ENCODE measurements at regions not wholly inside any gene's neighbourhood (a gene's known extent, or its start where the extent isn't known, plus 50 kb on each side); places are given as distances from the start of the nearest gene placed in this dataset.

DNA sequence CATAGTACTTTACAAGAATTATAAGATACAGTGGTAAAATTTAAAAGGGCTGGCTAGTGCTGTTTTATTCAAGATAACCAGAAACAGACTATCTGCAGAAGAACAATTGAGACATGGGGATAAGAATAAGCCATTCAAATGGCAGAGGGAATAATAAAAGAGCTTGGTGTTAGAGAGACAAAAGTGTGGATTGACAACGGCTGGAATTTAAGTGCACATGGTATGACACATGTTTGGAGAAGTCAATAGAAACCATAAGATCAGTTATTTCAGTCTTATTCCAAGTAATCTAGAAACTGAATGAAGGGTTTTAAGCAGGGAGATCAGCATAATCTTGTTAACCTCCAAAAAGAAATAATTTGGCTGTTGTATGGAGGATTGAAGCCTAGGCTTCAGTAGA, 1205.5 kb upstream of the CITED2 start:
- ATAC-seq (no peak), DNase-seq (ENCODE audit: low spot score in 2 of 2) (no peak)
- Mint-ChIP-seq H3K4me1 (peaks cover 9% of the 10 kb centered on the region), H3K9me3 (peaks cover 3% of the 10 kb centered on the region), H3K36me3 (no peaks in the 10 kb centered on the region), H3K27ac (no peak overlapping the region), H3K4me3 (no peak overlapping the region)

DNA sequence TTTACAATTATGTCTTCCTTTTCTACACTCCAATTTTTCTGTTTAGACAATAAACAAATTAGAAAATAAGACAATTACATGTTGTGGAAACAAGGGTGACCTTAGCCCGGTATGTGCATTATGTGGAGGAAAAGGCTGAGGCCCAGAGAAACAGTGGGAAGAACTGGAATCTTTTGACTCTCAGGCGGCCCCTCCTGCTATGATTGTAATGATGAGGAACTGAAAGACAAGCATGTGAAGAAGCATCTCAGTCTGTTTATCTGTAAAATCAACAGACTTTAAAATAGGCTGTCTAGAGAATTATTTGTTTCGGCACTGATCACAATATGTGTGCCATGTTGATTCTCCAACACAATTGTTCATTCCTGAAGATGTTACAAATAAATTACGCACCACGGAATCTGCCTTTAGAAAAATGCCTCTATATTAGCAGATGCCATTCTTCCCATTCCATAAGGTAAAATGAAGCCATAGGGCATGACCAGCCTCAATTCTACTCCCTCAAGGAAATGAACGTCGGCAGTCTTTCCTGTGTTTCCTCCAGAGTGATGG, 1201.6 kb upstream of the CITED2 start:
- Mint-ChIP-seq H3K36me3 (no peaks in the 10 kb centered on the region), H3K4me3 (no peak overlapping the region), H3K27ac (no peak overlapping the region)

DNA sequence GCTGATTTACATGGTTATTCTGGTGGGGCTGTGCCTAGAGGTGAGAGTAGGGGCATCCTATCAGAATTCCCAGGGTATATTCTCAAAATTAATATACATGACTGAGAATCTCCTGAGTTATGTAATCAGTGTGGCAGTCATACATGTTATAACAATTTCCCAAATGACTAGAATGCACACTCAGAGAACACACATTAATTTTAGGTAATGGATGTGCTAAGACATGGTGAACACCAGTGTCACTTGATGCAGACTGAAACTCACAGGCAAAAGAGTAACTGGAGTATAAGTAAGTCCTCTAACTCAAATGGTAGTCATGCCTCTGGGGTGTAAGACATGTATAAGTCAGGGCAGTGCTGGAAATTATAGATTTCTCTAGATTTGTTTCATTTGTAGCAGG, 1198.4 kb upstream of the CITED2 start:
- Mint-ChIP-seq H3K4me1 (no peaks in the 10 kb centered on the region), H3K36me3 (no peaks in the 10 kb centered on the region), H3K4me3 (no peak overlapping the region), H3K27ac (no peak overlapping the region), H3K9me3 (no peaks in the 10 kb centered on the region)
- peak; percentile 60 for ATAC-seq
- DNase-seq (ENCODE audit: low spot score in 2 of 2), result no peak

More for the DNA sequence above, 1201.6 kb upstream of the CITED2 start:
- ATAC-seq (no peak), DNase-seq (ENCODE audit: low spot score in 2 of 2) (no peak)
- Mint-ChIP-seq H3K9me3 (no peaks in the 10 kb centered on the region), H3K4me1 (no peaks in the 10 kb centered on the region)

DNA sequence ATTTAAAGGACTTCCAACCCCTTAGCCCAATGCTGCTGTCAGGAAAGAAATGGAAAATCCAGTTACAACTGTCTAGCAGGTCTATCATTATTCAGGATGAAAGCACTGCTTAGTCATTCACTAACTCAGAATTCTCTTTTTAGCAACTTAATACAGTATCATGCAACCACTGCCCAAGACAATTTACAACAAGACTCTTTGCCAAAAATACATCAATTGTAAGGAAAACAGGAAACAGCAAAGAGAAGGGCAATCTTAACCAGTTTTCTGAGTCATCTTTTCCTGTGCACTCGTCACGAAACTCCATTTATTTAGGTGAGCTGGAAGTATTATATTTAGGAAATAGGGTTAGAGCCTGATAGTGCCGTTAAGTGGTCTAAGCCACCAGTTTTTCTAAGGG, 1197.7 kb upstream of the CITED2 start:
- no peak for ATAC-seq
- no peak overlapping the region for H3K27ac Mint-ChIP-seq
- no peaks in the 10 kb centered on the region for H3K4me1 Mint-ChIP-seq
- H3K9me3 Mint-ChIP-seq, result no peaks in the 10 kb centered on the region
- no peaks in the 10 kb centered on the region for H3K36me3 Mint-ChIP-seq
- no peak overlapping the region for H3K4me3 Mint-ChIP-seq
- no peak for DNase-seq (ENCODE audit: low spot score in 2 of 2)

DNA sequence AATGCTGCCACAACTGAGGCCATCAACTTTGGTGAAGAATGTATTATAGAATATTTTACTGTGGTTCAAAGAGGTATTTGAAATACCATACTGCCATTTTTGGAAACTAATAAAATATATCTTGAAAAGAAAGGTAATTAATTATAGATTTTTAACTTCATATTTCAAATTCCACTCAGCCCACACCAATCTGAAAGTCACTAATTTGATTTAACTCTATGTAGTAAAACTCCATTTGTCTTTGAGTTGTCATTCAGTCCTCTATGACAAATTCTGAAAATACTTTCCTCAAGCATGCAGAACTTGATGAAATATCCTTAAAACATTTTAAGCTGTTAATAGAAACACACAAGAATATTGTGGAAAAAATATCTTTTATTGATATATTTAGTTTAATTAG, 1196.7 kb upstream of the CITED2 start:
- no peak overlapping the region for H3K27ac Mint-ChIP-seq
- ATAC-seq, result no peak
- H3K4me1 Mint-ChIP-seq, result no peaks in the 10 kb centered on the region
- no peaks in the 10 kb centered on the region for H3K9me3 Mint-ChIP-seq
- DNase-seq (ENCODE audit: low spot score in 2 of 2), result no peak
- H3K4me3 Mint-ChIP-seq, result no peak overlapping the region
- no peaks in the 10 kb centered on the region for H3K36me3 Mint-ChIP-seq

DNA sequence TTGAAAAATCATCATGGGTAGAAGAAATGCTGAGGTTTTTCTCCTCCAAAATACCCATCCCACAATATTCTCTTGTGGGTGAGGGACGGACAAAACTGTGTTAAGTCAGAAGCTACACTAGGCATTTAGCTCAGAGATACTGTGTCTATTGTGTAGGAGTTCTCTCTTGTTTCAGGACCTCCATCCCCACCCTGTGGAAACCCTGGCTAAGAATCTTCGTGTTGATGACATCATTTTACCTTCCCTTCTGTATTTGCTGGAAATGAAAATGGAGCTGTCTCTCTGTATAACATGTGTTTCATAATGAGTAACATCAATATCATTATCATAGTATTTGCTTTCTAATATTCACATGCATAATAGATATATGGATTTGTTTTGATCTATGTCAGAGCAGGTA, 1193.0 kb upstream of the CITED2 start:
- Mint-ChIP-seq H3K9me3 (no peaks in the 10 kb centered on the region), H3K4me1 (no peaks in the 10 kb centered on the region), H3K36me3 (no peaks in the 10 kb centered on the region), H3K4me3 (no peak overlapping the region), H3K27ac (no peak overlapping the region)
- ATAC-seq (peak; percentile 51), DNase-seq (ENCODE audit: low spot score in 2 of 2) (no peak)

DNA sequence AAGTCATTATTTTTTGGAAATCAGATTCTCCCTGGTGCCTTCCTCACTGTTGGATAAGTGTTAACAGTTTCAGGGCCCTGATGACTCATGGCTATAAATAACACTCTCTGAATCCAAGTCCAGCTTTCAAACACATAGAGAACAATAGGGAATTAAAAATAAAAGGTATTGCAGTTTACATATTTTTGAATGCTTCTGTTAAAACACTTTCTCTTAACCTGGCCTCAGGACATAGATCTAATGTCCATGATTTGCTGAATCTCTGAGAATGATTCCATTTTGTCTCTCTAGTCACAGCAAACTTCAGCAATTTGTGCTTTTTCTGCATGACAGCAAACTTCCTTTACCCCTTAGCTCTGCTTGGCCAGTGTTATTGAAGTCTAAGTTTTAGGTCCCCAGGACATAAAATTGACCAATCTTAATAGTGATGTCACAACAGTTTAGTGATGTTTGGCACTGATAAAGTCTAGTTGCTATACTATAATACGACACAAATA, 1192.4 kb upstream of the CITED2 start:
- no peaks in the 10 kb centered on the region for H3K9me3 Mint-ChIP-seq
- no peak overlapping the region for H3K27ac Mint-ChIP-seq
- no peaks in the 10 kb centered on the region for H3K4me1 Mint-ChIP-seq
- DNase-seq (ENCODE audit: low spot score in 2 of 2), result no peak
- no peak for ATAC-seq
- no peak overlapping the region for H3K4me3 Mint-ChIP-seq
- H3K36me3 Mint-ChIP-seq, result no peaks in the 10 kb centered on the region

DNA sequence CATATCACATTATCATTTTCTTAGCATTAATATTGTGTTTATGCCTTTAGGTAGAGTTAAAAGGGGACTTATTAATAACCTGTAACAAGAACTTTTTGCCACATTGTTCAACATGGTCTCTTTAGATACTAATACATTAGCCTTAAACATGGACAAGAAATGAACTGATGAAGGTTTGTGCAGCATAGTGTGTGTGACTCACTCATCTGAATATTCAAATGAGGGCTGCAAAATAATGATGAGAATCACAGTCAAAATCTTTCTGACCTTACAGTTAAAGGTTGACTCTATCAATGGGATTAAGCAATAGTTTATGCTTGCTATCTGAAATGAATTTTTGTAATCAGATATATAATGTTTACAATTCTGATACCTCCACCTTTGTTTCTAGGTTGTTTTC, 1189.3 kb upstream of the CITED2 start:
- ATAC-seq (no peak), DNase-seq (ENCODE audit: low spot score in 2 of 2) (no peak)
- no peak overlapping the region for H3K27ac Mint-ChIP-seq
- H3K36me3 Mint-ChIP-seq, result no peaks in the 10 kb centered on the region
- H3K9me3 Mint-ChIP-seq, result no peaks in the 10 kb centered on the region
- H3K4me3 Mint-ChIP-seq, result no peak overlapping the region
- no peaks in the 10 kb centered on the region for H3K4me1 Mint-ChIP-seq

DNA sequence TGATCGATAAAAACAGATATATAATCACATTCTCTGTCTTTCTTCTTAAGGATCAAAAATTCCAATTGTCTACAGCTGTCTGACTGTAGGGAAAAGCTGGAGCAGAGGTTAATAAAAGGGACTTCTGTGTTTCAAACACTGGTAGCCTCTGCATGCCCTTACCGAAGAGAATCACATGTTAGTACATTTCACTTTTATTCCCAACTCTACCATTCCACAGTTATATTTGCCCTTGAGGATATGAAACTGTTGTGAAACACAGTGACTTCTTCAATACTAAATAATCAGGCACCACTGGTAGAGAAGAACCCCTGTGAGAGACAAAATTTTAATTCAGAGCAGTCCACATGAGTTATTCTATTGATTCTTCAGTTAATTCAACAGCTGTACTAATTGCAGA, 1187.3 kb upstream of the CITED2 start:
- ATAC-seq (no peak), DNase-seq (ENCODE audit: low spot score in 2 of 2) (no peak)
- H3K36me3 Mint-ChIP-seq, result no peaks in the 10 kb centered on the region
- no peak overlapping the region for H3K27ac Mint-ChIP-seq
- no peaks in the 10 kb centered on the region for H3K9me3 Mint-ChIP-seq
- no peaks in the 10 kb centered on the region for H3K4me1 Mint-ChIP-seq
- no peak overlapping the region for H3K4me3 Mint-ChIP-seq

DNA sequence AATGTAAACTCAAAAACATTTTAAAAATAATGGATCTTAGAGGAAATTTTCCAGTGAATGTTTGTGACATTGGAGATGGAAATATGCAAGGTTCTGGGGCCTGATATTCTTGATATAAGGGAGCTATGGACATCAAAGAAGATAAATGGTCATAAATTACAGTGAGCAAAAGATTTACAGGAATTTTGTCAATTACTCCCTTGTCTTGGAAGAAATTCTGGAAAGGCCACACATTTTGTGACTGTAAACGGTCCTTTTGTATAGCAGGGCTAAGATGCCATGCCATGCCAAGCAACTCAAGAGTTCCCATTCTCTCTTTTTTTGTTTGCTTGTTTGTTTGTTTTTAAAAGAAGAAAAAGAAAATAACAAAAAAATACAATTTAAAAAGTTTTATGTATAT, 1186.2 kb upstream of the CITED2 start:
- Mint-ChIP-seq H3K9me3 (no peaks in the 10 kb centered on the region), H3K4me1 (no peaks in the 10 kb centered on the region), H3K27ac (no peak overlapping the region), H3K4me3 (no peak overlapping the region), H3K36me3 (no peaks in the 10 kb centered on the region)
- no peak for DNase-seq (ENCODE audit: low spot score in 2 of 2)
- ATAC-seq, result no peak

DNA sequence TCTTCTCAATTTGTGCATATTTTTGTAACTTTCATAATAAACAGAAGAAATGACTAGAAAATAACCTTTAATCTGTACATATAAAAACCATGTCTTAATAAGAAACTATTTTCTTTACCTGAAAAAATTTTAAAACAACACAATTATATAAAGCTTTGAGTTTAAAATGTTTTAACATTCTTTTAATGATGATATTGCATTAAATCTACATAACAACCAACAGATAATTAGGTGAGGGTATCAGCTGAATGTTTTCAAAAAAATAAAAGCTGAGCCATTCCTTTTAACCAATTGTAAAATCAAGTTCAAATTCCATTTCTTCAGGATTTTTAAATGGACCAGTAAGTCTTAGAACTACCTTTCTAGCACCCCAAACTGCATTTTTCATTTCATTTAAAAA, 1185.0 kb upstream of the CITED2 start:
- ATAC-seq (no peak), DNase-seq (ENCODE audit: low spot score in 2 of 2) (no peak)
- H3K27ac Mint-ChIP-seq, result no peak overlapping the region
- H3K4me1 Mint-ChIP-seq, result no peaks in the 10 kb centered on the region
- H3K9me3 Mint-ChIP-seq, result no peaks in the 10 kb centered on the region
- no peaks in the 10 kb centered on the region for H3K36me3 Mint-ChIP-seq
- no peak overlapping the region for H3K4me3 Mint-ChIP-seq

DNA sequence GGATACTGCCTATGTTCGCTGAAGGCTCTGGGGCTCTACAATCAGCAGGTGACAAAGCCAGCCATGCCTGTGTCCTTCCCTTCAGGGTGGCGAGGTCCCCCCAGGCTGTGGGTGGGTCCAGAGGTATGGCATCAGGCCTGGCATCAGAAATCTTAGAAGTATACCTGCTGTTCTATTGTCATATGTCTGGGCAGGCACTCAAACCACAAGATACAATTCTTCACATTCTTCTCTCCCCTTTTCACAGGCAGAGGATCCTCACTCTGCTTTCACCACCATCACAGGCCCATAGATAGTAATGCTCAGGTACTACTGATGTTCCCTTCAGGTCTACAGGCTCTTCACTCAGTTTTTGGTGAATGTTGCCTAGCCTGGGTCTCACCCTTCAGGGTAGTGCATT, 1180.0 kb upstream of the CITED2 start:
- H3K4me1 Mint-ChIP-seq, result no peaks in the 10 kb centered on the region
- no peak for DNase-seq (ENCODE audit: low spot score in 2 of 2)

DNA sequence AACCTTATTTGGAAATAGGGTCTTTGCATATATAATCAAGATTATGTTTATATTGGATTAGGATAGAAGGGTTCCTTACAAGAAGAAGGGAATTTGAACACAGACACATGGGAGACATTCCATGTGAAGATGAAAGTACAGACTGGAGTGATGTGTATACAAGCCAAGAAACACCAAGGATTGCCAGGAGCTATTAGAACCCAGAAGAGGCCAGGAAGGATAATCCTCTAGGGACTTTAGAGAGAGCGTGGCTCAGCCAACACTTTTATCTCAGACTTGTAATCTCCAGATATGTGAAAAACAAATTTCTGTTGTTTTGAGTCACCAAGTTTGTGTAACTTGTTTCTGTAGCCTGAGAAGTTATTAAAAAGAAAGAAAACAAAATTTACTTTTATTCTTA, 1173.9 kb upstream of the CITED2 start:
- Mint-ChIP-seq H3K27ac (no peak overlapping the region), H3K36me3 (no peaks in the 10 kb centered on the region), H3K4me3 (no peak overlapping the region), H3K9me3 (no peaks in the 10 kb centered on the region), H3K4me1 (no peaks in the 10 kb centered on the region)
- no peak for ATAC-seq
- DNase-seq (ENCODE audit: low spot score in 2 of 2), result no peak

More for the DNA sequence above, 1180.0 kb upstream of the CITED2 start:
- peak; percentile 40 for ATAC-seq
- Mint-ChIP-seq H3K27ac (no peak overlapping the region), H3K4me3 (no peak overlapping the region), H3K9me3 (no peaks in the 10 kb centered on the region), H3K36me3 (no peaks in the 10 kb centered on the region)

DNA sequence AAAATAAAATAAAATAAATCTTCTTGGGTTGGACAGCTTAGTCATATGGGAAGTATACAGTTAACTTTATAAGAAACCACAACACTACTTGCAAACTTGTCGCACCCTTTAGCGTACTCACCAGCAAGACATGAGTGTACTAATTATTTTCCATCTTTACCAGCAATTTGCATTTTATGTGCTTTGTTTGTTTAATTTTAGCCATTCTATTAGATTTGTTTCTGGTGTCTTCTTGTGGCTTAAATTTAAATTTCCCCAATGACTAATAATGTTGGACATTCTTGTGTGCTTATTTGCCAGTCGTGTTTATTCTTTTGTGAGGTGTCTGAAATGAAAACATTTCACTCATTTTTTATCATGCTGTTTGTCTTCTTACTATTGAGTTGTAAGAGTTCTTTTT, 1172.2 kb upstream of the CITED2 start:
- DNase-seq (ENCODE audit: low spot score in 2 of 2) (no peak), ATAC-seq (no peak)
- no peak overlapping the region for H3K27ac Mint-ChIP-seq
- no peaks in the 10 kb centered on the region for H3K9me3 Mint-ChIP-seq
- no peaks in the 10 kb centered on the region for H3K36me3 Mint-ChIP-seq
- H3K4me3 Mint-ChIP-seq, result no peak overlapping the region
- H3K4me1 Mint-ChIP-seq, result no peaks in the 10 kb centered on the region

DNA sequence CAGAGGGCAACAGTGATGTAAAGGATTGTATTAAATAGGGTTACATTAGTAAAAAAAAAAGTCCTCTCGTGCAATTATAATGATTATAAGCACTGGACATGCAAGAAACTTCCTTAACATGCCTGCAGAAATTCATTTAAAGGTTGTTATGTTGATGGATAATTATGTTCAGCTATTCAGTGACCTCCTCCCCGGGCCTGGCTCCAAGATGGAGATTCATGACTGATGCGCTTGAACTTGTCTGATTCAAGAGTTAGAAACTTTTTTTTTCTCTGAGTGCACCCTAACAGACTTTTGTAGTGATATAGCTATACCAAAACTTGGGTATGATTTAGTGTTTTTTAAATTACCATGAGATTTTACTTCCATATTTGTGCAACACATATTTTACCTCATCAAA, 1170.0 kb upstream of the CITED2 start:
- no peaks in the 10 kb centered on the region for H3K4me1 Mint-ChIP-seq
- no peaks in the 10 kb centered on the region for H3K9me3 Mint-ChIP-seq
- ATAC-seq, result no peak
- no peaks in the 10 kb centered on the region for H3K36me3 Mint-ChIP-seq
- H3K27ac Mint-ChIP-seq, result no peak overlapping the region
- H3K4me3 Mint-ChIP-seq, result no peak overlapping the region
- no peak for DNase-seq (ENCODE audit: low spot score in 2 of 2)

DNA sequence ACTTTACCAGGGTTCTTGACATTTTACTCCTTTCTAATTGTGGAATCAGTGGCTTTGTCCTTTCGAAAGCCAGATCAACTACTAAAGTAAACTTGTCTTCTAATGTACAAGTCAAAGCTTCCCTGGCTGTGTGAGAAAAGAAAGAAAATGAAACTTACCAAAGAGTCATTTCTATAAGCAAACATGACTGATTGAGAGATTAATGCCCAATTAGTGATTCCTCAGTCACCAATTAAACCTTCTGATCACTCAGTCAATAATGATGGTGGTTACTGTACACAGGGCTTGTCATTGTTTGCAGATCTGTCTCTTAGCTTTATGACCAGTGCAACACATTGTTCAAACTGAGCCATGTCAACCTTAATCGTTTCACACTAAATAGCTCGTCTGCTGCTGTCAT, 1168.4 kb upstream of the CITED2 start:
- ATAC-seq (peak; percentile 42), DNase-seq (ENCODE audit: low spot score in 2 of 2) (no peak)
- H3K27ac Mint-ChIP-seq, result no peak overlapping the region
- no peaks in the 10 kb centered on the region for H3K9me3 Mint-ChIP-seq
- H3K4me1 Mint-ChIP-seq, result no peaks in the 10 kb centered on the region
- no peaks in the 10 kb centered on the region for H3K36me3 Mint-ChIP-seq
- no peak overlapping the region for H3K4me3 Mint-ChIP-seq

DNA sequence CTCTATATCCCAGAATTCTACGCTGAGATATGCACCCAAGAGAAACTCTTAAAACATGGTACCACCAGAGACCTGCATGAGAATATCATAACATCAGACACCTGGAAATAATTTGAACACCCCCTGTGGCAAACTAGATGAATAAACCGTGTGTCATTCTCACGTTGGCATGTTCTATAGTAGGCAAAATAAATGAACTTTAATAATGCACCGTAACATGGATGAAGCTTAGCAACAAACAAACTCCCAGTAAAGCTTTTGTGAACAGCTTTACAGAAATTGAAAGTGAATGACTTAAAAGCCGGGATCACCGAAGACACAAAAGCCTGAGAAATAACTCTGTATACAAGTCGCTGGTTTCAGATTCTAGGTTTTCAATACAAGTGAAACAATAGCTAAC, 1166.8 kb upstream of the CITED2 start:
- ATAC-seq (no peak), DNase-seq (ENCODE audit: low spot score in 2 of 2) (no peak)
- Mint-ChIP-seq H3K4me3 (no peak overlapping the region), H3K4me1 (no peaks in the 10 kb centered on the region), H3K36me3 (no peaks in the 10 kb centered on the region), H3K27ac (no peak overlapping the region), H3K9me3 (no peaks in the 10 kb centered on the region)
